GM21515 (cell line): ENCODE measurements at regions not wholly inside any gene's neighbourhood (a gene's known extent, or its start where the extent isn't known, plus 50 kb on each side); places are given as distances from the start of the nearest gene placed in this dataset.

Source experiments
- ATAC-seq: cut with Tn5 transposase; IDR thresholded peaks from one replicate; pipeline ENCODE4 v1.9.1; 2021; ENCODE audit not compliant: unreplicated experiment

- no peak for ATAC-seq
These were observed 925.9 kb downstream of the BCL11A start for GRCh38 chr2:59627599-59627998.

DNA sequence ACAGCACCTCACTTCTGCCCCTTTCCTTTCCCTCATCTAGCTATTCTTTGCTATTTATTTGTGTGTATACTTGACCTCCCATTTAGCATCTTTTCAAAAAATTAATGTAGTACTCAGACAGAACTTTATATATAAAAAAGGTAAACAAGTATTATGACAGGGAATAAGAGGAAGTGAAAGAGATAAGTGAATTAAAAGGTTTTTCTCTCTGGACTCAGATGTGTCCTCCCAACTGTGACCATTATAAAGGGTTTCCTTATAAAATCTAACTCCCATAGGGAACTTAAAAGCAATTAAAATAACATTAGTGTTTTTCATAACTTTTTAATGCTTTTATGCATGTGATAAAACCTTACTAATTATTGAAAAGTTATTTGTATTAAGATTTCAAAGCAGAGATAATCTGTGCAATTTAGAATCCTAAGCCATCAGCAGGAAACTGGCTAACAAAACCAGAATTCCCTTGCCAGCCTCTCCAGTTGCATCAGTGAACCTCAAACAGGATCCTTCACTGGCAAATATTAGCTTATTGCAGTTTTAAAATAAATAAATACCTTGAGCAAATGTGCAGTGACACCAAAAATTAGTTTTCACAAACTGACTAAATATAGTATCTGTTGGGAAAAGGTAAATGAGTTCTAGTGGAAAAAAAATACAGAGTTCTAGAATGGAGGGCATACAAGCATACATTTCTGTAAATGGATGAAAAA, 930.7 kb downstream of the BCL11A start:
- no peak for ATAC-seq

DNA sequence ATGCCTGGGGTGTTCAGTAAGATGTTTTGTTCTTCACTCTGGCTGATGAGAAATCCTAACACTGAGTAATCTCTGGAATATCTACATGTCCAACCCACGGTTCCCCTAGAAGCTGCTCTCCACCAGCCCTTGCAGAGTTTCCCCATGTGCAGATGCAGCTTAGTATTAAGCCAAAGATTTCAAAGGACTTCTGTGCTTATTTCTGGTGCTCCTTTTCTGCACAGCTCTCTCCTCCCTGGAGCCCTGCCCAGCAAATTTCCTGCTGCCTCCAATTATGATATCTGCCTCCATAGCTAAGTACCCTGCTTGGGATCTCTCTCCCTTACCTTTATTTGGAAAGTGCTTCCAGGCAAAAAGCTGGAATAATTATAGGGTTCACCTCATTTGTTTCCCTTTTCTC, 949.3 kb downstream of the BCL11A start:
- ATAC-seq: no peak

DNA sequence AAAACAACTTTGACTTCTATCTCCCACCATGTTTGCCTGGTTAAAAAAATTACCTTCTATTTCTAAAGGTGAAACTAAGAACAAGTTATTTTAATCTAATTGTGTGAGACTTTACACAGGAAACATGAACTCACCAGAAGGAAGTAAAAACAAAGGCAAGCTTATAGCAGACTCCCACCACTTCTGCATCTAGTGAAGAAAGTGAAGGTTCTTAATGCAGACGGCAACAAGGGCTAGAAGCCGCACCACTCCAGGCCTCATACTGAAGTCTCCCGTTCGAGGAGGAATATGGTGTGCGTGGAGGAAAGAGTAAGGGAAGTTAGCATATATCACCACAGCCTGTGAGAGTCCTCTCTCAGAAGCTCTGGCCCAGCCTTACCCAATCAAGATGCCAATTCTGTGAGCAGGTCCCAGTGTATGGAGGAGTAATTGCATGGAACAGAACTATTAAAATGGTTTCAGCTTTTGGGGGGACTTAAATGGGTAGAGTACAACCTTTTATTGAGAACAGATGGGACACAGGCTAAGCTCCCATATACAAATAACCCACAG, 958.7 kb downstream of the BCL11A start:
- peak; percentile 66 for ATAC-seq

DNA sequence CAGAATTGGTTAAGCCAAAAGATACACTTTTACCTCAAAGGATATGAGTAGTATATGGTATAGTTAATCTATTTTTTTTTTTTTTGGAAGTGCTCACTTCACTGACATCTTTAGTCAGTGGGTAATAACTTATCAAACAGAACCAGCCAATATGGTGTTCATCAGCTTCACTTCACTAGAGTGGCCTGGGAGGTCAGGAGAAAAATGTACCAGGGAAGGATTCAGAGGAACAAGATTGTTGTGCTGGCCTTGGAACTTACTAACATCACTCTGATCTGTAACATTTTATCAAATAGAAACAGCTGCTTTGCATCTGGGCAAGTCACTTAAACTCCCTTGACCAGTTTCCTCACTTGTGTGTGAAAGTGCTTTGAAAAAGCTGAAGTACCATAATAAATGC, 962.7 kb downstream of the BCL11A start:
- no peak for ATAC-seq

DNA sequence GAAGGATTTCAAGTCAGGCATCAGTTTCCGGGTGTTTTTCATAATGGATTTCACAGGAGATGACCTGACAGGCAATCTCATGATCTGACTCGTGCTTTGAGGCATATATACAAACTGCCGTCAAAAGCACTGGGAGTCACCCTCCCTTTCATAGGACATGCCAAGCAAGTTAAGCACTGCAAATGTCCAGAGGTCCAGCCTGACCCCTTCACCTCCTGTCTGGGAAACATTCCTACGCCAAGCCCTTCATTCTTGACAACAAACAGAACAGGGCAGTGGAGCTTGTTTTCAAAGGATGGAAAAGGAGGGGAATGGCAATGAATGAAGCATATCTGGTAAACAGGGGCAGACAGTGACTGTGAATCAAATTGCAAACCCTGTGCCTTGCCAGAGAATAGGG, 963.6 kb downstream of the BCL11A start:
- no peak for ATAC-seq

DNA sequence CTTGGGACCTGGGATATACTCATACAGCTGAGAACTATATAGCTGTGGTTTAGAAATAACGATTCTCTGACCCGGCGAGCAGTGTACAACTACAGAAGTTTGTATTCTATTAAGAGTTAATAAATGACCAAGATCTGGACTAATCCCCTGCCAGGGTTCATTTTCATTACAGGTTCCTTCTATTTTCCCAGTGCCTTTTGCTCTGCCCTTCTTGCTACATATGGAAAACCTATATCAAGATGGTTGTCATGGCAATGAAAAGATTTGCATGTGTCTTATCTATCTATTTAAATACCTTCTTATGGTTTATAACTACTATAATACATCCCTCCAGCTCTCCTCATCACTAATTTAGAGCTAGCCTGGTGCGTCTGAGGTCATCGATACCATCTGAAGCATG, 965.2 kb downstream of the BCL11A start:
- ATAC-seq: no peak

GRCh38 chr2:59586176-59586575, 967.3 kb downstream of the BCL11A start:
- no peak for ATAC-seq

- no peak for ATAC-seq
These were observed 967.8 kb downstream of the BCL11A start for GRCh38 chr2:59585655-59586054.

- no peak for ATAC-seq
These were observed 968.5 kb downstream of the BCL11A start for GRCh38 chr2:59584958-59585357.

DNA sequence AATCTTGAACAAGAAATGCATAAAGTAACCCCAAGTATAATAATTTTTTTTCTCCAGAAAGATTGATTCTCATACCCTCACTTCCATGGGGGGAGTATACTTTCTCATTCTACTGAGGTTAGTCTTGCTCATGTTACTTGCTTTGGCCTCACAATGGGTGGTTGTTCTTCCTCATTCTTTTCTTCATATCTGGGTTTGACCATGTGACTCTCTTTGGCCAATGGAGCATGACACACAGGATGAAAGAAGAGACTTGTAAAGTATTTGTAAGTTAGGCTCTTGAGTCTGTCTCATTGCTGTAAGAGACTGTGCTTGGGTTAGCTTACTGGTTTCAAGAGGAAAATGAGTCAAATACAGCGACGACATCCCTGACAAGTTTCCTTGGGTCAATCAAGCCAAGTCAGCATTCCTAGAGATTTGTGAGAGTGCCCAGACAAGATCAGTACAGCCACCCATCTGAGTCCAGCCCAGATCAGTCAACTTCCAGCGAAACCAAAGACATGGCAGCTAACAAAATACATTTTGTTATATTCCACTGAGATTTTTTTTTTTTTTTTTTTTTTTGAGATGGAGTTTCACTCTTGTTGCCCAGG, 970.2 kb downstream of the BCL11A start:
- ATAC-seq: no peak

DNA sequence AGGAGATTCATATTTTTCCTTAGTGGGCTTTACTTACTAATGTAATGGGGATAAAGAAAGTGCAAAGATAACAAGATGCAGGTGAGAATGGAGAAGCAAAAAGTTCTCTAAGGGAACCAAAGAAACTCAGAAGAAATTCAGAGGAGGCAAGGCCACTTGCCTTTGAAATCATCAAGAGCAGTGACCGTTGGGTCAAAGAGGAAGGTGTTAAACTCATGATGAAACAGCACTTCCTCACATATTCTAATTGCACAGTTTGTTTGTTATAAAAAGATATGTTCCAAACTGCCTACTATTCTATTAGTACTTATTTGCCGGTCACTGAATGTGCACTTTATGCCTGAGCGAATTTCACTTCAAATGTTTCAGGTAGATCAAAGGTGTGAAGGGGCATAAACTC, 975.1 kb downstream of the BCL11A start:
- ATAC-seq: no peak

GRCh38 chr2:59575191-59575590, 978.3 kb downstream of the BCL11A start:
- ATAC-seq: no peak

- ATAC-seq: no peak
These were observed 981.2 kb downstream of the BCL11A start for GRCh38 chr2:59572227-59572626.

DNA sequence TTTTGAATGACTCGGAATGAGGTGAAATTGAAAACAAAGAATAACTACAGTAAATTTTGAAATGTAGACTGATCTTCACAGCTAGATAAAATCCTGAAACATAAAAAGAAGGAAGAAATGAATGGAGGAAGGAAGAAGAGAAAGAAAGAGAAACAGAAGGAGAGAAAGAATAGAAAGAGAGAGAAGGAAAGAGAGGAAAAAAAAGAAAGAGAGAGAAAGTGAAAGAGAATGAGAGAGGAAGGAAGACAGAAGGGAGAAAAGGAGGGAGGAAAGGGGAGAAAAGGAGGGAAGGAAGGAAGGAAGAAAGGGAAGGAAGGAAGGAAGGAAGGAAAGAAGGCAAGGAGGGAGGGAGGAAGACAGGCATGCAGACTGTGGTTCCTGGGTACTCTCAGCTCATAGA, 982.6 kb downstream of the BCL11A start:
- no peak for ATAC-seq

DNA sequence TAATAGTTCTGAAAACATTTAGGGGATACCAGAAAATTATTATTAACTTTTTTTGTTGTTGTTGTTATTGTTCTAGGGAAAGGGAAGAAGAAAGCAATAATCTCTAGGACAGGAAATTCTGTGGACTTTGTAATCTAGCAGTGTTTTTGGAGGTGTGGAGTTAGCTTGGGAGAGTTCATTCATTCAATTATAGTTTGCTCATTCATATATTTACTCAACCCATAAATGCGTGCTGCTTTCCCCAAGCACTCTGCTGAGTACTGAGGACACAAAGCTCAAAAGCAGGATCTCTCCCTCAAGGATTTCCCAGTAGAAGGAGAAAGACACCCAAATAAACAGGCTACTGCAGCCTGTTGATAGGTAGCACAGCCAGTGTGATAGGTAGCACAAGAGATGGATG, 984.3 kb downstream of the BCL11A start:
- ATAC-seq: no peak

DNA sequence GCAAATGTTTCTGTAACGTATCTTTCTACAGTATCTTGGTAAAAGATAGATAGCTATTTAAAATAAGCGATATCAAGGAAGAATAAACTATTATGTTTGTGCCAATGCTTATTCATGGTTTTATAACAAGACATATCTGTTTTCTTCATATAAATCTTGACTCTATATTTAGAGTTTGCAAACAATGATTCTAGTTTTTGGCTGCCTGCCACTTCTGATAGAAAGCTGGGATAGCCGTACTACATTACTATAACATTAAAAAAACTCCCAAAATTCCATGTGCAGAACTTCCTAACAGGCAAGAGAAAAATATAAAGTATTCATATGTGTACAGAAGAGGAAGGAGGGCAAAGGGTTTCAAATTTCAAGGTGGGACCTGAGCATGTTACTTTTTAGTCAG, 985.0 kb downstream of the BCL11A start:
- ATAC-seq: no peak

DNA sequence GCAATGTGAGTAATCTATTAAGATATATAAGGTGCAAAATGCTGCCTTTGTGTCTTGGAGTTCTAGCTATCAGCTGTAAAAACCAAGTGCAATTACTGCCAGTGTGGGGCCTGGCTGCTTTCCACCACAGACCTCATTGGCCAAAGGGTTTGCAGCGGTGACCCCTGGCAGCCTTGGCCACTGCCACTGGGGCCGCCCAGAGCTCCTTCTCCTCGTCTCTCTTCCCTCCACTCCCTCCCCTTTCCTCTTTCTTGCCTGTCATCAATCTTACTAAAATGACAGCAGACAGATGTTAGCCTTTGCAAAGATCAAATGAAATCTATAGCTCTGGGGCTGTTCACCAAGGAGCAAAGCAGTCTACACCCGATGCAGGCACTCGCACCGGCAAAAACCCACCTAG, 986.3 kb downstream of the BCL11A start:
- ATAC-seq: no peak

DNA sequence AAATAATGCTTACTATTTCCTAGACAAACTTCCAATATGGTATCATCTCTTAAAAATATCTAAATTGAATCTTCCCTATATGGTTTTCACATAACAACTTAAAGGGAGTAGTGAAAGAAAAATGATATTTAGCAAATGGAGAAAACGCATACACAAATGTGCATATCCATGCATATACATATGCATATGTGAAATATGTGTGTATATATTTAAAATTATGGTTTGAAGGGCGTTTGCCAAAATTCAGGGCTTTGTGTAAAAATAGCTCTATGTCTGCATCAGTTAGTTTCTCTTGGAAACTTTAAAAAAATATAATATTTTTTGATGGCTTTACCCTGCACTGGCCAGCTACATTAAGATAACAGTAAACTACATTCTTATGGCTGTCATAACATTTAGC, 986.7 kb downstream of the BCL11A start:
- no peak for ATAC-seq

DNA sequence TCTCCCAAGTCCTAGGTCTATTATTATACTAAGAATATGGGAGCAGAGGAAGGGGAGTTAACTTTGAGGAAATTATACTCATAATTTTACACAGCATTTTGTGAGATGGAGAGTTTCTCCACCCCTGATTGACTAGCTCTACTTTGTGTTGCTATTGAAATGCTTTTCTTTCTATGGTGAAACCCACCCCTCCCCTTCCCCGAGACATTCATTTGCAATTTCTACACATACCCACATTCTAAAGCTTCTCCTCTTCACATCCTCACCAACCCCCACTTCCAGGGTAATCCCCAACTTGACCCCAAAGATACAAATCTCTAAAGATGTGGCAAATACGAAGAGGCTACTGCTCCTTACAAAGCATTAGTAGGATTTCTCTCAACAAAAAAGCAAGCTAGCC, 992.2 kb downstream of the BCL11A start:
- ATAC-seq: no peak

DNA sequence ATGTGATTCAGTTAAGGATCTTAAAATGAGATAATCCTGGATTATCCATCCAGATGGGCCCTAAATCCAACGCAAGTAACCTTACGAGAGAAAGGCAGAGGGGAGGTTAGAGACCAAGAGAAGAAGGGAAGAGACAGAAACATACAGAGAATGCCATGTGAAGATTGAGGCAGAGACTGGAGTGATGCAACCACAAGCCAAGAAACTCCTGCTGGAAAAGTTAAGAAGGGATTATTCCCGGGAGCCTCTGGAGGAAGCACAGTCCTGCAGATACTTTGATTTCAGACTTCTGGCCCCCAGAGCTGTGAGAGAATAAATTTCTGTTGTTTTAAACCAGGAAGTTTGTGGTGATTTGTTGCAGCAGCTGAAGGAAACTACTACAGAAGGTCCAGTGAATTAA, 992.7 kb downstream of the BCL11A start:
- no peak for ATAC-seq

DNA sequence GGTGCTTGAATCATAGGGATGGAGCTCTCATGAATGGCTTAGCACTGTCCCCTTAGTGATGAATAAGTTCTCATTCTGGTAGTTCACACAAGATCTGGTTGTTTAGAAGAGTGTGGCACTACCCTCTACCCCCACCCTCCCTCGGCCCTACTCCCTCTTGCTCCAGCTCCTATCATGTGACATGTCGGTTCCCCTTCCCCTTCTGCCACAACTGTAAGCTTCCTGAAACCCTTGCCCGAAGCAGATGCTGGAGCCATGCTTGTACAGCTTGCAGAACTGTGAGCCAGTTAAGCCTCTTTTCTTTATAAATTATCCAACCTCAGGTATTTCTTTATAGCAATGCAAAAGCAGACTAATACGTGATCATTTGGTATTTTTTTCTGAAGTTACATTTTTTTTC, 1012.6 kb downstream of the BCL11A start:
- no peak for ATAC-seq

GRCh38 chr2:59538398-59538911, 1015.0 kb downstream of the BCL11A start:
- ATAC-seq: no peak
